ENCODE measurements at regions not wholly inside any gene's neighbourhood (a gene's known extent, or its start where the extent isn't known, plus 50 kb on each side); places are given as distances from the start of the nearest gene placed in this dataset.

- in situ Hi-C loops (cut with MboI) (no loop called here), intact Hi-C loops (cut with micrococcal nuclease) (no loop called here)
- BruUV-seq (replicated peaks), result no TSS peak
- H3K4me2 ChIP-seq (ENCODE audit: insufficient read depth, low read length), result no peak overlapping the region
- no peaks in the 10 kb centered on the region for H3K36me3 ChIP-seq (ENCODE audit: control insufficient read depth, insufficient read depth, low read length)
- no peaks in the 10 kb centered on the region for H4K20me1 ChIP-seq (replicated peaks; ENCODE audit: control insufficient read depth, insufficient read depth, low read length)
- H3K9ac ChIP-seq (ENCODE audit: insufficient read depth in 1 of 2, low read depth in 2 of 2, low read length in 2 of 2), result no peak overlapping the region
- ChIA-PET CTCF (ENCODE audit: low intra/inter-chr PET ratio) (no interaction called here), POLR2A (no interaction called here)
- DNase-seq (ENCODE audit: extremely low read depth in 1 of 4, low spot score in 3 of 4), result no peak
- 0% methylated on average over 2 of the region's 2 CpGs for WGBS (ENCODE audit: insufficient coverage, low coverage, missing lambda C conversion rate)
- H3K4me3 ChIP-seq, result no peak overlapping the region
- H3K4me1 ChIP-seq (replicated peaks in 1 of 2; ENCODE audit: control insufficient read depth in 2 of 2, insufficient read depth in 2 of 2, low read length in 2 of 2), result no peaks in the 10 kb centered on the region
- H3K27ac ChIP-seq (ENCODE audit: extremely low read depth, low read depth, low read length), result no peak overlapping the region
- no peaks in the 10 kb centered on the region for H3K9me3 ChIP-seq (replicated peaks; ENCODE audit: control insufficient read depth, insufficient read depth, low read depth, low read length)
- no peaks in the 10 kb centered on the region for H3K27me3 ChIP-seq (ENCODE audit: control insufficient read depth in 2 of 2, insufficient read depth in 2 of 2, low read length in 2 of 2)
- FAIRE-seq, result no peak
- TF ChIP-seq SMARCB1 (IDR thresholded peaks at IDR 0.05; ENCODE audit: insufficient read length, low read depth) (no peak), ARID3A (IDR thresholded peaks at IDR 0.05; ENCODE audit: borderline replicate concordance, low read depth, low read length) (no peak), EP300 (IDR thresholded peaks at IDR 0.05; ENCODE audit: low read length) (no peak), KLF10 (CRISPR knock-in tag; IDR thresholded peaks at IDR 0.05) (no peak), HSF4 (CRISPR knock-in tag; IDR thresholded peaks at IDR 0.05; ENCODE audit: borderline replicate concordance) (no peak), ZNF79 (CRISPR knock-in tag; IDR thresholded peaks at IDR 0.05; ENCODE audit: low read depth) (no peak), NFE2L1 (tag; IDR thresholded peaks at IDR 0.05; ENCODE audit: borderline replicate concordance, low read depth) (no peak), IFI16 (CRISPR knock-in tag; IDR thresholded peaks at IDR 0.05) (no peak), HDAC1 (IDR thresholded peaks at IDR 0.05) (no peak), ZNF583 (CRISPR knock-in tag; IDR thresholded peaks at IDR 0.05) (no peak), HINFP (tag; conservative IDR thresholded peaks at IDR 0.05; ENCODE audit: low read depth) (no peak)
- TF ChIP-seq, protein P1, sequence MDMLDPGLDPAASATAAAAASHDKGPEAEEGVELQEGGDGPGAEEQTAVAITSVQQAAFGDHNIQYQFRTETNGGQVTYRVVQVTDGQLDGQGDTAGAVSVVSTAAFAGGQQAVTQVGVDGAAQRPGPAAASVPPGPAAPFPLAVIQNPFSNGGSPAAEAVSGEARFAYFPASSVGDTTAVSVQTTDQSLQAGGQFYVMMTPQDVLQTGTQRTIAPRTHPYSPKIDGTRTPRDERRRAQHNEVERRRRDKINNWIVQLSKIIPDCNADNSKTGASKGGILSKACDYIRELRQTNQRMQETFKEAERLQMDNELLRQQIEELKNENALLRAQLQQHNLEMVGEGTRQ (CRISPR knock-in tag; IDR thresholded peaks at IDR 0.05), result no peak
- TF ChIP-seq, protein P2, sequence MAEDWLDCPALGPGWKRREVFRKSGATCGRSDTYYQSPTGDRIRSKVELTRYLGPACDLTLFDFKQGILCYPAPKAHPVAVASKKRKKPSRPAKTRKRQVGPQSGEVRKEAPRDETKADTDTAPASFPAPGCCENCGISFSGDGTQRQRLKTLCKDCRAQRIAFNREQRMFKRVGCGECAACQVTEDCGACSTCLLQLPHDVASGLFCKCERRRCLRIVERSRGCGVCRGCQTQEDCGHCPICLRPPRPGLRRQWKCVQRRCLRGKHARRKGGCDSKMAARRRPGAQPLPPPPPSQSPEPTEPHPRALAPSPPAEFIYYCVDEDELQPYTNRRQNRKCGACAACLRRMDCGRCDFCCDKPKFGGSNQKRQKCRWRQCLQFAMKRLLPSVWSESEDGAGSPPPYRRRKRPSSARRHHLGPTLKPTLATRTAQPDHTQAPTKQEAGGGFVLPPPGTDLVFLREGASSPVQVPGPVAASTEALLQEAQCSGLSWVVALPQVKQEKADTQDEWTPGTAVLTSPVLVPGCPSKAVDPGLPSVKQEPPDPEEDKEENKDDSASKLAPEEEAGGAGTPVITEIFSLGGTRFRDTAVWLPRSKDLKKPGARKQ (CRISPR knock-in tag; IDR thresholded peaks at IDR 0.05), result no peak
- no peak overlapping the region for H2AFZ ChIP-seq (ENCODE audit: low read depth, low read length)
- no peaks in the 10 kb centered on the region for H3K79me2 ChIP-seq (ENCODE audit: control insufficient read depth, insufficient read depth, low read length)
- no peaks in the 10 kb centered on the region for H3K9me1 ChIP-seq (ENCODE audit: control insufficient read depth, insufficient read depth, low read length)
- no peak for ATAC-seq
Observed at GRCh38 chr3:117963858-117964257, 1070.8 kb downstream of the IGSF11 start.

Measured in K562 (cell line).